HCT116 (cell line): ENCODE measurements at regions not wholly inside any gene's neighbourhood (a gene's known extent, or its start where the extent isn't known, plus 50 kb on each side); places are given as distances from the start of the nearest gene placed in this dataset.

ENCODE experiments used
- EZH2 ChIP-seq: fragments of 200-600 bp; sonication (generic); IDR thresholded peaks from 2 replicates; pipeline ENCODE4 v1.6.1; 2017; ENCODE audit warnings: antibody characterized with exemption, mixed run types
- TF ChIP-seq, protein P1 (sequence below), 3 experiments: fragments of 200-600 bp in 1 of 3; sonication (generic) in 1 of 3; IDR thresholded peaks in 2 of 3; conservative IDR thresholded peaks in 1 of 3; 2 replicates each; pipeline ENCODE4 v1.5.1; 2012 to 2017; ENCODE audit warnings: low read depth in 2 of 3, low read length in 2 of 3, antibody characterized with exemption in 1 of 3, borderline replicate concordance in 1 of 3, control low read depth in 1 of 3, mild to moderate bottlenecking in 1 of 3, mixed read lengths in 1 of 3, mixed run types in 1 of 3, moderate library complexity in 1 of 3; ENCODE audit not compliant: insufficient read depth in 1 of 3
- TF ChIP-seq, protein P2 (sequence below): IDR thresholded peaks from 2 replicates; pipeline ENCODE4 v1.6.1; 2012; ENCODE audit warnings: low read depth

DNA sequence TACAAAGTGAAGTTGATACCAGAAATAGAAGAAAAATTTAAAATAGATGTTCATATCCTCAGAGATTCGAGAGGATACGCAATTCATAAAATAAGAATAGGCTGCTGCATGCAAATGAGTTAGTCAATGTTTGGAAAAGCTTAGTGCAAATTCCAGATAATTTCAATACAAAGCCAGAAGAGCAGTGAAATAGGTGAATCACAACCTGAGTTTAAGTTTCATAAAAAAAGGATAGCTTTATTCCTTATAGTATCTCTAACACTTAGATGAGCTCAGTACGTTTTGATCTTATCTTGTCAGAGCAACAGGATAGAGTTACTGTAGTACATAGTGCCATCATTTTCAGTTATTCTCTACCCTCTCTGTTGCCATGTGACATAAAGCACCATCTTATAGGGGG, 653.4 kb upstream of the ZNF608 start:
- TF ChIP-seq, protein P1, sequence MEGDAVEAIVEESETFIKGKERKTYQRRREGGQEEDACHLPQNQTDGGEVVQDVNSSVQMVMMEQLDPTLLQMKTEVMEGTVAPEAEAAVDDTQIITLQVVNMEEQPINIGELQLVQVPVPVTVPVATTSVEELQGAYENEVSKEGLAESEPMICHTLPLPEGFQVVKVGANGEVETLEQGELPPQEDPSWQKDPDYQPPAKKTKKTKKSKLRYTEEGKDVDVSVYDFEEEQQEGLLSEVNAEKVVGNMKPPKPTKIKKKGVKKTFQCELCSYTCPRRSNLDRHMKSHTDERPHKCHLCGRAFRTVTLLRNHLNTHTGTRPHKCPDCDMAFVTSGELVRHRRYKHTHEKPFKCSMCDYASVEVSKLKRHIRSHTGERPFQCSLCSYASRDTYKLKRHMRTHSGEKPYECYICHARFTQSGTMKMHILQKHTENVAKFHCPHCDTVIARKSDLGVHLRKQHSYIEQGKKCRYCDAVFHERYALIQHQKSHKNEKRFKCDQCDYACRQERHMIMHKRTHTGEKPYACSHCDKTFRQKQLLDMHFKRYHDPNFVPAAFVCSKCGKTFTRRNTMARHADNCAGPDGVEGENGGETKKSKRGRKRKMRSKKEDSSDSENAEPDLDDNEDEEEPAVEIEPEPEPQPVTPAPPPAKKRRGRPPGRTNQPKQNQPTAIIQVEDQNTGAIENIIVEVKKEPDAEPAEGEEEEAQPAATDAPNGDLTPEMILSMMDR (IDR thresholded peaks at IDR 0.05 in 2 of 3, conservative IDR thresholded peaks at IDR 0.05 in 1 of 3; ENCODE audit: borderline replicate concordance in 1 of 3, insufficient read depth in 1 of 3, low read depth in 2 of 3, low read length in 2 of 3), result no peak
- TF ChIP-seq, protein P2, sequence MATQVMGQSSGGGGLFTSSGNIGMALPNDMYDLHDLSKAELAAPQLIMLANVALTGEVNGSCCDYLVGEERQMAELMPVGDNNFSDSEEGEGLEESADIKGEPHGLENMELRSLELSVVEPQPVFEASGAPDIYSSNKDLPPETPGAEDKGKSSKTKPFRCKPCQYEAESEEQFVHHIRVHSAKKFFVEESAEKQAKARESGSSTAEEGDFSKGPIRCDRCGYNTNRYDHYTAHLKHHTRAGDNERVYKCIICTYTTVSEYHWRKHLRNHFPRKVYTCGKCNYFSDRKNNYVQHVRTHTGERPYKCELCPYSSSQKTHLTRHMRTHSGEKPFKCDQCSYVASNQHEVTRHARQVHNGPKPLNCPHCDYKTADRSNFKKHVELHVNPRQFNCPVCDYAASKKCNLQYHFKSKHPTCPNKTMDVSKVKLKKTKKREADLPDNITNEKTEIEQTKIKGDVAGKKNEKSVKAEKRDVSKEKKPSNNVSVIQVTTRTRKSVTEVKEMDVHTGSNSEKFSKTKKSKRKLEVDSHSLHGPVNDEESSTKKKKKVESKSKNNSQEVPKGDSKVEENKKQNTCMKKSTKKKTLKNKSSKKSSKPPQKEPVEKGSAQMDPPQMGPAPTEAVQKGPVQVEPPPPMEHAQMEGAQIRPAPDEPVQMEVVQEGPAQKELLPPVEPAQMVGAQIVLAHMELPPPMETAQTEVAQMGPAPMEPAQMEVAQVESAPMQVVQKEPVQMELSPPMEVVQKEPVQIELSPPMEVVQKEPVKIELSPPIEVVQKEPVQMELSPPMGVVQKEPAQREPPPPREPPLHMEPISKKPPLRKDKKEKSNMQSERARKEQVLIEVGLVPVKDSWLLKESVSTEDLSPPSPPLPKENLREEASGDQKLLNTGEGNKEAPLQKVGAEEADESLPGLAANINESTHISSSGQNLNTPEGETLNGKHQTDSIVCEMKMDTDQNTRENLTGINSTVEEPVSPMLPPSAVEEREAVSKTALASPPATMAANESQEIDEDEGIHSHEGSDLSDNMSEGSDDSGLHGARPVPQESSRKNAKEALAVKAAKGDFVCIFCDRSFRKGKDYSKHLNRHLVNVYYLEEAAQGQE, result no peak
- TF ChIP-seq EZH2, result no peak
